BLaER1 treated with 17β-estradiol and CSF1 and Interleukin-3, amounts not matched to agents 10 nM and 100 nM (cell line): ENCODE measurements at regions not wholly inside any gene's neighbourhood (a gene's known extent, or its start where the extent isn't known, plus 50 kb on each side); places are given as distances from the start of the nearest gene placed in this dataset.

ENCODE experiments used
- H3K27ac ChIP-seq, 11 experiments: shearing (Covaris generic); formaldehyde crosslinking; 2 replicates each; pipeline ENCODE4 v1.8.1; 2022
- H3K27me3 ChIP-seq, 11 experiments: shearing (Covaris generic); formaldehyde crosslinking; 2 replicates each; pipeline ENCODE4 v1.8.1; 2022
- H3K36me3 ChIP-seq, 11 experiments: shearing (Covaris generic); formaldehyde crosslinking; 2 replicates each; pipeline ENCODE4 v1.8.1; 2022
- H3K4me1 ChIP-seq, 10 experiments: shearing (Covaris generic); formaldehyde crosslinking; 2 replicates each; pipeline ENCODE4 v1.8.1; 2022
- H3K4me2 ChIP-seq, 11 experiments: shearing (Covaris generic); formaldehyde crosslinking; 2 replicates each; pipeline ENCODE4 v1.8.1; 2022
- H3K4me3 ChIP-seq, 10 experiments: shearing (Covaris generic); formaldehyde crosslinking; 2 replicates each; pipeline ENCODE4 v1.8.1; 2022
- H3K9ac ChIP-seq, 11 experiments: shearing (Covaris generic); formaldehyde crosslinking; 2 replicates each; pipeline ENCODE4 v1.8.1; 2022
- H3K9me3 ChIP-seq, 11 experiments: shearing (Covaris generic); formaldehyde crosslinking; replicated peaks in 1 of 11; 2 replicates each; pipeline ENCODE4 v1.8.1; 2022
- H4K20me1 ChIP-seq, 11 experiments: shearing (Covaris generic); formaldehyde crosslinking; 2 replicates each; pipeline ENCODE4 v1.8.1; 2022
- Cebpa-rat ChIP-seq, 11 experiments: shearing (Covaris generic); IDR thresholded peaks; 2 replicates each; pipeline ENCODE4 v1.8.1; 2022

DNA sequence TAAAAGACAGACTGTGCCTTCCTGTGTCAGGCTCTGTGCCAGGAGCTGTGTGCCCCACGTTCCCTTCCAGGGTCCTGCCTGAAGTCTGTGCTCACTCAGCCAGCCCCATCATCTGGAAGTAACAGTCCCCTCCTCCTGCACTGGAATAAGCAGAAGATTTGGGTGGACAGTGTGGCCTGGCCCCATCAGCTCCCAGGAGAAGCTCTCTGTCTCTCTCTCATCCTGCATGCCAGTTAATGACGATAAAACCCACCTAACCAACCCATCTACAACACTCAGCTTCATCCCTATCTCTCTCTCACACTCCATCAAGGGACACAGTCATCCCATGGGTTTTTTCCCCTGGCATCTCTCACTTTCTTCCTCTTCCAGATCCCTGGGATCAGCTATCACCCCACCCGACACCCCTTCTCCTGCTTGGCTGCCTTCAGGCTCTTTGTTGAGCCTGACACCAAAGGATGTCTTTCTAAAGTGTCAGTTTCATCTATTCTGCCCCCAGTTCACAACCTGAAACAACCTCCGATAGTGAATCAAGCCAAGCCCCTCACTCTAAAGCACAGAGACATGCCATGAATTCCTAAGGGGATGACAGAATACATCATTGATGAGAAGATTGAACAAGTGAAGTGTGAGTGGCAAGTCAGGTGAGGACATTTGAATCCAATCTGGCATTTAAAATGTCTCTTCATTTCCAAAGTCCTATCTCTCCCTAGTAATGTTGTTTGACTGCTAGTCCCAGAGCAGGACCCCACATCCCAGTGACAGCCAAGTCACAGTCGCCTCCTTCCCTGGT lies 91.4 kb upstream of the TOP3B start:
- no peak; a peak in 1 of 22 replicates for TF ChIP-seq Cebpa-rat (IDR thresholded peaks at IDR 0.05)

GRCh38 chr22:22072169-22072836 lies 89.7 kb upstream of the TOP3B start:
- Histone ChIP-seq H3K36me3 (no peaks in the 10 kb centered on the region), H4K20me1 (no peaks in the 10 kb centered on the region), H3K9ac (no peak overlapping the region), H3K27me3 (no peaks in the 10 kb centered on the region), H3K9me3 (no peaks in the 10 kb centered on the region), H3K27ac (no peak overlapping the region), H3K4me3 (no peak overlapping the region), H3K4me2 (no peak overlapping the region), H3K4me1 (peaks cover 5 to 12% (median 10%) of the 10 kb centered on the region in 10 experiments; a peak in 18 of 20 replicates)
- TF ChIP-seq Cebpa-rat (IDR thresholded peaks at IDR 0.05): no peak

More for the DNA sequence above, 91.4 kb upstream of the TOP3B start:
- Histone ChIP-seq H3K4me3 (no peak overlapping the region), H3K9ac (no peak overlapping the region), H3K27ac (no peak overlapping the region), H4K20me1 (no peaks in the 10 kb centered on the region), H3K36me3 (no peaks in the 10 kb centered on the region), H3K9me3 (no peaks in the 10 kb centered on the region), H3K27me3 (no peaks in the 10 kb centered on the region), H3K4me1 (peaks cover 0 to 11% (median 8%) of the 10 kb centered on the region in 10 experiments; a peak in 13 of 20 replicates), H3K4me2 (peak overlapping the region in 2 of 11 experiments; percentile 13 to 45; a peak in 2 of 22 replicates)

DNA sequence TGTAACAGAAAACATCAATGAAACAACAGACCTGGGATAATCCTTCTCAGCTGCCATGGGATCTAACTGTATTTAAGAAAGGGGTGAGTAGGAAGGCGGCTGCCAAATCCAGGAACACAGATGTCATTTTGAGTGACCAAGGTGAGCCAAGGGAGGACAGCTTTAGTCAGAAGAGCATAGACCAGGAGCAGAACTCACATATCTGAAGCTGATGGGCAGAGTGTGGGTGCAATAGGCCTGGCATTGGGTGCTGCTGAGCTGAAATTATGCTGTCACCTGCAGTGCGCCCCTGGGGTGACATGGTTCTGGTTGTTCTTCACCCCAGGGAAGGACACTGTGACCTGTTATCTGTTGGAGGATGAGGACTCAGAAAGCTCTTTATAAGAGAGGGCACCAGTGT lies 88.9 kb upstream of the TOP3B start:
- Histone ChIP-seq H3K27me3 (no peaks in the 10 kb centered on the region), H3K4me2 (no peak overlapping the region), H3K36me3 (no peaks in the 10 kb centered on the region), H3K9ac (no peak overlapping the region), H4K20me1 (no peaks in the 10 kb centered on the region), H3K4me1 (peaks cover 5 to 12% (median 9%) of the 10 kb centered on the region in 10 experiments; a peak in 18 of 20 replicates), H3K9me3 (no peaks in the 10 kb centered on the region), H3K27ac (no peak overlapping the region), H3K4me3 (no peak overlapping the region)
- no peak for TF ChIP-seq Cebpa-rat (IDR thresholded peaks at IDR 0.05)

DNA sequence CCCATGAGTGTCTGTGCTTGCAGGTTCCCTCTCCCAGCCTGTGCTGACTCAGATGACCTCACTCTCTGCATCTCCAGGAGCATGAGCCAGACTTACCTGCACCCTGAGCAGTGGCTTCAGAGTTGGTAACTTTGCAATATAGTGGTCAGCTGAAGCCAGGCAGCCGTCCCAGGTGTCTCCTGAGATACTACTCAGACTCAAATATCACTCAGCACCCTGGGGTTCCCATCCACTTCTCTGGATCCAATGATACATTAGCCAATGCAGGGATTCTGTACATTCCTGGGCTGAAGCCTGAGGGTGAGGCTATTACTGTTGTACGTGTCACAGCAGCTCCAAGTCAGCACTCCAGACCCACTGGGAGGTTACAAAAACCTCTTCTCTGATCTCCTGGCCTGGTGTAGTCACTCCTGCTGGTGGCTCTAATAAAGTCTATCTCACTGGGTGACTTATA lies 87.8 kb upstream of the TOP3B start:
- H4K20me1 ChIP-seq: no peaks in the 10 kb centered on the region
- H3K27me3 ChIP-seq: no peaks in the 10 kb centered on the region
- H3K9ac ChIP-seq: no peak overlapping the region
- no peaks in the 10 kb centered on the region for H3K9me3 ChIP-seq
- no peaks in the 10 kb centered on the region for H3K36me3 ChIP-seq
- no peak overlapping the region for H3K27ac ChIP-seq
- TF ChIP-seq Cebpa-rat (IDR thresholded peaks at IDR 0.05): no peak
- peak overlapping the region in 1 of 11 experiments; percentile 14; a peak in 1 of 22 replicates for H3K4me2 ChIP-seq
- H3K4me1 ChIP-seq: peaks cover 5 to 12% (median 9%) of the 10 kb centered on the region in 10 experiments; a peak in 18 of 20 replicates
- no peak overlapping the region for H3K4me3 ChIP-seq

GRCh38 chr22:22069450-22070370 lies 87.1 kb upstream of the TOP3B start:
- no peak overlapping the region for H3K27ac ChIP-seq
- H3K9me3 ChIP-seq: no peaks in the 10 kb centered on the region
- no peak for TF ChIP-seq Cebpa-rat (IDR thresholded peaks at IDR 0.05)
- H3K4me1 ChIP-seq: peaks cover 4 to 11% (median 6%) of the 10 kb centered on the region in 10 experiments; a peak in 18 of 20 replicates
- no peak overlapping the region for H3K9ac ChIP-seq
- no peaks in the 10 kb centered on the region for H3K27me3 ChIP-seq
- H3K36me3 ChIP-seq: no peaks in the 10 kb centered on the region
- no peak overlapping the region for H3K4me3 ChIP-seq
- peak overlapping the region in 4 of 11 experiments; percentile 6 to 22 (median 14); a peak in 3 of 22 replicates for H3K4me2 ChIP-seq
- no peaks in the 10 kb centered on the region for H4K20me1 ChIP-seq

GRCh38 chr22:22068657-22069056 lies 86.1 kb upstream of the TOP3B start:
- Histone ChIP-seq H3K27me3 (no peaks in the 10 kb centered on the region), H3K4me3 (no peak overlapping the region), H3K9me3 (no peaks in the 10 kb centered on the region), H3K27ac (no peak overlapping the region), H3K9ac (no peak overlapping the region), H3K4me2 (no peak overlapping the region), H3K4me1 (peaks cover 0 to 11% (median 6%) of the 10 kb centered on the region in 10 experiments; a peak in 11 of 20 replicates), H4K20me1 (no peaks in the 10 kb centered on the region), H3K36me3 (no peaks in the 10 kb centered on the region)
- TF ChIP-seq Cebpa-rat (IDR thresholded peaks at IDR 0.05): no peak

GRCh38 chr22:22068025-22068424 lies 85.4 kb upstream of the TOP3B start:
- H3K4me1 ChIP-seq: peaks cover 0 to 11% (median 6%) of the 10 kb centered on the region in 10 experiments; a peak in 11 of 20 replicates
- no peaks in the 10 kb centered on the region; a peak in 1 of 22 replicates for H3K9me3 ChIP-seq
- no peaks in the 10 kb centered on the region for H3K27me3 ChIP-seq
- no peak overlapping the region for H3K4me3 ChIP-seq
- H3K27ac ChIP-seq: no peak overlapping the region
- H3K9ac ChIP-seq: no peak overlapping the region
- no peaks in the 10 kb centered on the region for H4K20me1 ChIP-seq
- peak overlapping the region in 5 of 11 experiments; percentile 1 to 40 (median 16); a peak in 5 of 22 replicates for H3K4me2 ChIP-seq
- no peaks in the 10 kb centered on the region for H3K36me3 ChIP-seq
- TF ChIP-seq Cebpa-rat (IDR thresholded peaks at IDR 0.05): no peak

GRCh38 chr22:22067192-22067591 lies 84.6 kb upstream of the TOP3B start:
- Histone ChIP-seq H3K9ac (no peak overlapping the region), H3K4me3 (no peak overlapping the region), H4K20me1 (no peaks in the 10 kb centered on the region), H3K4me1 (peaks cover 0 to 15% (median 10%) of the 10 kb centered on the region in 10 experiments; a peak in 17 of 20 replicates), H3K27me3 (no peaks in the 10 kb centered on the region), H3K27ac (no peak overlapping the region), H3K36me3 (no peaks in the 10 kb centered on the region), H3K4me2 (0 out of 22 replicates have a peak overlapping the region, but pooled peaks of 1 of the 11 experiments have one; percentile 40), H3K9me3 (no peaks in the 10 kb centered on the region; a peak in 1 of 22 replicates)
- TF ChIP-seq Cebpa-rat (IDR thresholded peaks at IDR 0.05): no peak
